ENCODE measurements at regions not wholly inside any gene's neighbourhood (a gene's known extent, or its start where the extent isn't known, plus 50 kb on each side); places are given as distances from the start of the nearest gene placed in this dataset.

DNA sequence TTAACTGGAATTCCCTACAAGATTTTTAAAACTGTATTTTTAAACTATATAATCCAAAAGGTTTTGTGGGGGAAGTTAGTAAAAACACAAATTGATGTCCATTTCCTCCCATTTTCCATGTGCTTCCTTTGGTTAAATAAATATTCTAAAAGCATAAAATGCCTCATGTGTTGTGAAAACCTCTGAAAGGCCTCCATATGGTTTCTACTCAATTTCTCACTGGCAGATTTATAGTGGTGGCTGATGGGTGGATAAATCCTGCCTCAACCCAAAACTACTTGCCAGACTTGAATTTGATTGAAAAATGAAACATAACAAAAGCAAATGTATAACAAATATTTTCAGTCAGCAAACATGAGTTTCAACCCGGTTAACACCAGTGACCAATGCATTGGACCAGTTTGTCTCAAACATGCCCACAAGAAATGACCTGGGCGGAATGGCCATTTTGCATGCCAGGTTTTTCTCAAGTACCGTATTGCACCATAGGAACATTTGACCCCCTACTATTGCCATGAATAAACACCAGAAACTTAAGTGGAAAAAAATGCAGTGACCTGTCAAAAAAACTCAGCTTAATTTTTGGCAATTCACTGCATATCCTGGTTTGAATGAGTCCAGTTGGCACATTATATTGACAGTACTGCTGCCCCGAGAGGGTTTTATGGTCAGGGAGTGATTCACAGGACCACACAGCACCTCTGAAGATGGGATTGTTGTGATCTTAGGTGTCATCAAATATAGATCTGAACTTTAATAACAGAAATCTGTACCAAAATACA lies 454.6 kb upstream of the ANKRD30A start:
- H3K27ac ChIP-seq (ENCODE audit: control insufficient read depth, insufficient read depth), result no peak overlapping the region
- H3K36me3 ChIP-seq (ENCODE audit: control insufficient read depth in 2 of 2, insufficient read depth in 2 of 2, low read length in 1 of 2), result no peaks in the 10 kb centered on the region
- DNase-seq (ENCODE audit: low read depth, low spot score), result no peak
- no peak overlapping the region for H3K4me3 ChIP-seq
- CTCF ChIA-PET, result no interaction called here
- WGBS (ENCODE audit: insufficient coverage, insufficient replicate concordance, low lambda C conversion rate, missing lambda C conversion rate), result 39% methylated on average over 4 of the region's 4 CpGs
- no peak overlapping the region for H3K9ac ChIP-seq (ENCODE audit: control insufficient read depth, insufficient read depth, low read length)
- RAD21 ChIA-PET (ENCODE audit: unreplicated experiment), result no interaction called here
- in situ Hi-C loops (cut with MboI), result no loop called here
- no peaks in the 10 kb centered on the region for H4K20me1 ChIP-seq (ENCODE audit: control insufficient read depth, insufficient read depth)
- H3K4me1 ChIP-seq (ENCODE audit: control insufficient read depth, insufficient read depth, low read length), result no peaks in the 10 kb centered on the region
- no peak overlapping the region for H3K4me2 ChIP-seq (ENCODE audit: control insufficient read depth, insufficient read depth)
- TF ChIP-seq, protein P1, sequence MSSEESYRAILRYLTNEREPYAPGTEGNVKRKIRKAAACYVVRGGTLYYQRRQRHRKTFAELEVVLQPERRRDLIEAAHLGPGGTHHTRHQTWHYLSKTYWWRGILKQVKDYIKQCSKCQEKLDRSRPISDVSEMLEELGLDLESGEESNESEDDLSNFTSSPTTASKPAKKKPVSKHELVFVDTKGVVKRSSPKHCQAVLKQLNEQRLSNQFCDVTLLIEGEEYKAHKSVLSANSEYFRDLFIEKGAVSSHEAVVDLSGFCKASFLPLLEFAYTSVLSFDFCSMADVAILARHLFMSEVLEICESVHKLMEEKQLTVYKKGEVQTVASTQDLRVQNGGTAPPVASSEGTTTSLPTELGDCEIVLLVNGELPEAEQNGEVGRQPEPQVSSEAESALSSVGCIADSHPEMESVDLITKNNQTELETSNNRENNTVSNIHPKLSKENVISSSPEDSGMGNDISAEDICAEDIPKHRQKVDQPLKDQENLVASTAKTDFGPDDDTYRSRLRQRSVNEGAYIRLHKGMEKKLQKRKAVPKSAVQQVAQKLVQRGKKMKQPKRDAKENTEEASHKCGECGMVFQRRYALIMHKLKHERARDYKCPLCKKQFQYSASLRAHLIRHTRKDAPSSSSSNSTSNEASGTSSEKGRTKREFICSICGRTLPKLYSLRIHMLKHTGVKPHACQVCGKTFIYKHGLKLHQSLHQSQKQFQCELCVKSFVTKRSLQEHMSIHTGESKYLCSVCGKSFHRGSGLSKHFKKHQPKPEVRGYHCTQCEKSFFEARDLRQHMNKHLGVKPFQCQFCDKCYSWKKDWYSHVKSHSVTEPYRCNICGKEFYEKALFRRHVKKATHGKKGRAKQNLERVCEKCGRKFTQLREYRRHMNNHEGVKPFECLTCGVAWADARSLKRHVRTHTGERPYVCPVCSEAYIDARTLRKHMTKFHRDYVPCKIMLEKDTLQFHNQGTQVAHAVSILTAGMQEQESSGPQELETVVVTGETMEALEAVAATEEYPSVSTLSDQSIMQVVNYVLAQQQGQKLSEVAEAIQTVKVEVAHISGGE (CRISPR knock-in tag; IDR thresholded peaks at IDR 0.05), result no peak
- TF ChIP-seq SMAD1 (IDR thresholded peaks at IDR 0.05; ENCODE audit: low read depth, partially characterized antibody) (no peak), SPI1 (IDR thresholded peaks at IDR 0.05; ENCODE audit: borderline replicate concordance, insufficient read depth, low read depth, low read length) (no peak), EP300 (IDR thresholded peaks at IDR 0.05; ENCODE audit: borderline replicate concordance in 1 of 2, control insufficient read depth in 1 of 2, low read depth in 2 of 2, low read length in 2 of 2) (no peak), RCOR1 (conservative IDR thresholded peaks at IDR 0.05; ENCODE audit: low read depth, low read length) (no peak)
- TF ChIP-seq, protein P2, sequence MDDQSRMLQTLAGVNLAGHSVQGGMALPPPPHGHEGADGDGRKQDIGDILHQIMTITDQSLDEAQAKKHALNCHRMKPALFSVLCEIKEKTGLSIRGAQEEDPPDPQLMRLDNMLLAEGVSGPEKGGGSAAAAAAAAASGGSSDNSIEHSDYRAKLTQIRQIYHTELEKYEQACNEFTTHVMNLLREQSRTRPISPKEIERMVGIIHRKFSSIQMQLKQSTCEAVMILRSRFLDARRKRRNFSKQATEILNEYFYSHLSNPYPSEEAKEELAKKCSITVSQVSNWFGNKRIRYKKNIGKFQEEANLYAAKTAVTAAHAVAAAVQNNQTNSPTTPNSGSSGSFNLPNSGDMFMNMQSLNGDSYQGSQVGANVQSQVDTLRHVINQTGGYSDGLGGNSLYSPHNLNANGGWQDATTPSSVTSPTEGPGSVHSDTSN (IDR thresholded peaks at IDR 0.05; ENCODE audit: insufficient replicate concordance, low read depth, low read length), result no peak
- TF ChIP-seq, protein P3, sequence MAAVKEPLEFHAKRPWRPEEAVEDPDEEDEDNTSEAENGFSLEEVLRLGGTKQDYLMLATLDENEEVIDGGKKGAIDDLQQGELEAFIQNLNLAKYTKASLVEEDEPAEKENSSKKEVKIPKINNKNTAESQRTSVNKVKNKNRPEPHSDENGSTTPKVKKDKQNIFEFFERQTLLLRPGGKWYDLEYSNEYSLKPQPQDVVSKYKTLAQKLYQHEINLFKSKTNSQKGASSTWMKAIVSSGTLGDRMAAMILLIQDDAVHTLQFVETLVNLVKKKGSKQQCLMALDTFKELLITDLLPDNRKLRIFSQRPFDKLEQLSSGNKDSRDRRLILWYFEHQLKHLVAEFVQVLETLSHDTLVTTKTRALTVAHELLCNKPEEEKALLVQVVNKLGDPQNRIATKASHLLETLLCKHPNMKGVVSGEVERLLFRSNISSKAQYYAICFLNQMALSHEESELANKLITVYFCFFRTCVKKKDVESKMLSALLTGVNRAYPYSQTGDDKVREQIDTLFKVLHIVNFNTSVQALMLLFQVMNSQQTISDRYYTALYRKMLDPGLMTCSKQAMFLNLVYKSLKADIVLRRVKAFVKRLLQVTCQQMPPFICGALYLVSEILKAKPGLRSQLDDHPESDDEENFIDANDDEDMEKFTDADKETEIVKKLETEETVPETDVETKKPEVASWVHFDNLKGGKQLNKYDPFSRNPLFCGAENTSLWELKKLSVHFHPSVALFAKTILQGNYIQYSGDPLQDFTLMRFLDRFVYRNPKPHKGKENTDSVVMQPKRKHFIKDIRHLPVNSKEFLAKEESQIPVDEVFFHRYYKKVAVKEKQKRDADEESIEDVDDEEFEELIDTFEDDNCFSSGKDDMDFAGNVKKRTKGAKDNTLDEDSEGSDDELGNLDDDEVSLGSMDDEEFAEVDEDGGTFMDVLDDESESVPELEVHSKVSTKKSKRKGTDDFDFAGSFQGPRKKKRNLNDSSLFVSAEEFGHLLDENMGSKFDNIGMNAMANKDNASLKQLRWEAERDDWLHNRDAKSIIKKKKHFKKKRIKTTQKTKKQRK (IDR thresholded peaks at IDR 0.05; ENCODE audit: low read depth, low read length), result no peak
- TF ChIP-seq, protein P4, sequence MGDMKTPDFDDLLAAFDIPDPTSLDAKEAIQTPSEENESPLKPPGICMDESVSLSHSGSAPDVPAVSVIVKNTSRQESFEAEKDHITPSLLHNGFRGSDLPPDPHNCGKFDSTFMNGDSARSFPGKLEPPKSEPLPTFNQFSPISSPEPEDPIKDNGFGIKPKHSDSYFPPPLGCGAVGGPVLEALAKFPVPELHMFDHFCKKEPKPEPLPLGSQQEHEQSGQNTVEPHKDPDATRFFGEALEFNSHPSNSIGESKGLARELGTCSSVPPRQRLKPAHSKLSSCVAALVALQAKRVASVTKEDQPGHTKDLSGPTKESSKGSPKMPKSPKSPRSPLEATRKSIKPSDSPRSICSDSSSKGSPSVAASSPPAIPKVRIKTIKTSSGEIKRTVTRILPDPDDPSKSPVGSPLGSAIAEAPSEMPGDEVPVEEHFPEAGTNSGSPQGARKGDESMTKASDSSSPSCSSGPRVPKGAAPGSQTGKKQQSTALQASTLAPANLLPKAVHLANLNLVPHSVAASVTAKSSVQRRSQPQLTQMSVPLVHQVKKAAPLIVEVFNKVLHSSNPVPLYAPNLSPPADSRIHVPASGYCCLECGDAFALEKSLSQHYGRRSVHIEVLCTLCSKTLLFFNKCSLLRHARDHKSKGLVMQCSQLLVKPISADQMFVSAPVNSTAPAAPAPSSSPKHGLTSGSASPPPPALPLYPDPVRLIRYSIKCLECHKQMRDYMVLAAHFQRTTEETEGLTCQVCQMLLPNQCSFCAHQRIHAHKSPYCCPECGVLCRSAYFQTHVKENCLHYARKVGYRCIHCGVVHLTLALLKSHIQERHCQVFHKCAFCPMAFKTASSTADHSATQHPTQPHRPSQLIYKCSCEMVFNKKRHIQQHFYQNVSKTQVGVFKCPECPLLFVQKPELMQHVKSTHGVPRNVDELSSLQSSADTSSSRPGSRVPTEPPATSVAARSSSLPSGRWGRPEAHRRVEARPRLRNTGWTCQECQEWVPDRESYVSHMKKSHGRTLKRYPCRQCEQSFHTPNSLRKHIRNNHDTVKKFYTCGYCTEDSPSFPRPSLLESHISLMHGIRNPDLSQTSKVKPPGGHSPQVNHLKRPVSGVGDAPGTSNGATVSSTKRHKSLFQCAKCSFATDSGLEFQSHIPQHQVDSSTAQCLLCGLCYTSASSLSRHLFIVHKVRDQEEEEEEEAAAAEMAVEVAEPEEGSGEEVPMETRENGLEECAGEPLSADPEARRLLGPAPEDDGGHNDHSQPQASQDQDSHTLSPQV (IDR thresholded peaks at IDR 0.05), result no peak
- no peaks in the 10 kb centered on the region for H3K79me2 ChIP-seq (ENCODE audit: control insufficient read depth, insufficient read depth, low read length)
- H2AFZ ChIP-seq (ENCODE audit: control insufficient read depth, low read depth, low read length), result no peak overlapping the region
- ATAC-seq, result no peak
- no peak for FAIRE-seq
- no peaks in the 10 kb centered on the region for H3K27me3 ChIP-seq (replicated peaks in 1 of 2; ENCODE audit: control insufficient read depth in 2 of 2, insufficient read depth in 2 of 2, low read length in 1 of 2)
- intact Hi-C loops (cut with micrococcal nuclease; ENCODE audit: unreplicated experiment), result no loop called here
- SMC1A ChIA-PET (ENCODE audit: uncharacterized antibody, unreplicated experiment), result interaction anchor here (1.0 kb wide), 1 partner anchor 19 kb away, joined by 3 read pairs; no protein-coding TSS in a partner anchor
- POLR2A ChIA-PET, result no interaction called here
- H3K9me3 ChIP-seq (replicated peaks; ENCODE audit: control insufficient read depth, insufficient read depth, low read length), result no peaks in the 10 kb centered on the region
- BruUV-seq (replicated peaks), result no TSS peak
